K562 (cell line): ENCODE measurements at regions not wholly inside any gene's neighbourhood (a gene's known extent, or its start where the extent isn't known, plus 50 kb on each side); places are given as distances from the start of the nearest gene placed in this dataset.

Source experiments
- ATAC-seq: fragments of 200-7000 bp; cut with Tn5 transposase; 3 replicates; pipeline ENCODE4 v1.9.1; 2020; ENCODE audit warnings: moderate library complexity
- BruUV-seq: library from RNA; stranded (reverse); fragments of 400-500 nt; replicated peaks from 2 replicates; lab custom pipeline; 2021; lab: Mats Ljungman, UMichigan
- CTCF ChIA-PET: fragments of 300-600 bp; formaldehyde crosslinking; extraction: SDS; loops from one replicate; lab custom pipeline; 2021; ENCODE audit warnings: low intra/inter-chr PET ratio; lab: Yijun Ruan, JAX
- POLR2A ChIA-PET: fragments of 300-600, 350-650 bp; sonication (Branson Sonifier 250); formaldehyde crosslinking; extraction: SDS; loops from one replicate; lab custom pipeline; 2021; ENCODE audit warnings: antibody characterized with exemption, inconsistent platforms; lab: Yijun Ruan, JAX
- DNase-seq, 4 experiments: peaks; one replicate each; pipeline versions ENCODE4 v3.0.0 to v3.0.0-alpha.2; 2011 to 2018; ENCODE audit warnings: low spot score in 3 of 4, mixed read lengths in 3 of 4; ENCODE audit errors: extremely low read depth in 1 of 4
- FAIRE-seq: peaks from 2 replicates; lab custom pipeline; 2011; peaks lifted over from hg19 to GRCh38; lab: Jason Lieb, UNC
- H2AFZ ChIP-seq: 2 replicates; pipeline ENCODE4 v1.6.0; 2011; ENCODE audit warnings: low read depth, low read length, control low read depth, inconsistent platforms
- H3K27ac ChIP-seq: fragments of 200-600 bp; 3 replicates; pipeline ENCODE4 v1.8.0; 2011; ENCODE audit warnings: low read depth, mild to moderate bottlenecking, control low read depth, inconsistent platforms, low read length, moderate library complexity, mixed read lengths; ENCODE audit errors: extremely low read depth
- H3K27me3 ChIP-seq, 2 experiments: fragments of 300-600 bp in 1 of 2; 2 replicates in 1 of 2; 3 replicates in 1 of 2; pipeline versions ENCODE4 v1.6.0 to v1.8.0; 2011; ENCODE audit warnings: inconsistent platforms in 2 of 2, low read length in 2 of 2, mild to moderate bottlenecking in 1 of 2, mixed read lengths in 1 of 2, moderate library complexity in 1 of 2; ENCODE audit not compliant: control insufficient read depth in 2 of 2, insufficient read depth in 2 of 2
- H3K36me3 ChIP-seq: fragments of 300-600 bp; 3 replicates; pipeline ENCODE4 v1.8.0; 2011; ENCODE audit warnings: mild to moderate bottlenecking, low read length, inconsistent platforms; ENCODE audit not compliant: control insufficient read depth, insufficient read depth
- H3K4me1 ChIP-seq, 2 experiments: fragments of 200-600 bp in 1 of 2; replicated peaks in 1 of 2; 2 replicates in 1 of 2; 3 replicates in 1 of 2; pipeline versions ENCODE4 v1.5.1 to v1.8.0; 2011; ENCODE audit warnings: inconsistent platforms in 2 of 2, low read length in 2 of 2, mild to moderate bottlenecking in 1 of 2, mixed read lengths in 1 of 2, moderate library complexity in 1 of 2; ENCODE audit not compliant: control insufficient read depth in 2 of 2, insufficient read depth in 2 of 2
- H3K4me2 ChIP-seq: 2 replicates; pipeline ENCODE4 v1.6.1; 2011; ENCODE audit warnings: low read length, control low read depth, inconsistent platforms, mixed read lengths; ENCODE audit not compliant: insufficient read depth
- H3K4me3 ChIP-seq: fragments of 200-600 bp; sonication (generic), shearing (Covaris generic); 2 replicates; pipeline ENCODE4 v1.5.1; 2016; ENCODE audit warnings: control low read depth, inconsistent platforms
- H3K79me2 ChIP-seq: fragments of 200-600 bp; 3 replicates; pipeline ENCODE4 v1.8.0; 2011; ENCODE audit warnings: low read length, inconsistent platforms; ENCODE audit not compliant: control insufficient read depth, insufficient read depth
- H3K9ac ChIP-seq, 2 experiments: 2 replicates each; pipeline versions ENCODE4 v1.6.0 to v1.6.1; 2011; ENCODE audit warnings: low read depth in 2 of 2, low read length in 2 of 2, control low read depth in 1 of 2, inconsistent platforms in 1 of 2, mild to moderate bottlenecking in 1 of 2, mixed read lengths in 1 of 2; ENCODE audit not compliant: insufficient read depth in 1 of 2
- H3K9me1 ChIP-seq: one replicate; pipeline ENCODE4 v1.6.0; 2011; ENCODE audit warnings: inconsistent platforms, mild to moderate bottlenecking, low read length, moderate library complexity; ENCODE audit not compliant: control insufficient read depth, insufficient read depth
- H3K9me3 ChIP-seq: replicated peaks from 2 replicates; pipeline ENCODE4 v1.5.1; 2011; ENCODE audit warnings: low read depth, low read length, inconsistent platforms; ENCODE audit not compliant: control insufficient read depth, insufficient read depth
- H4K20me1 ChIP-seq: replicated peaks from 2 replicates; pipeline ENCODE4 v1.6.1; 2011; ENCODE audit warnings: low read length, inconsistent platforms, mixed read lengths; ENCODE audit not compliant: control insufficient read depth, insufficient read depth
- CTBP1 ChIP-seq: fragments of 450-650 bp; IDR thresholded peaks from 2 replicates; pipeline ENCODE4 v1.6.1; 2016; ENCODE audit warnings: borderline replicate concordance
- MBD2 ChIP-seq: sonication (generic); IDR thresholded peaks from 2 replicates; pipeline ENCODE4 v1.6.1; 2016; ENCODE audit warnings: low read depth, borderline replicate concordance
- NFE2 ChIP-seq: IDR thresholded peaks from 2 replicates; pipeline ENCODE4 v1.6.1; 2014; ENCODE audit warnings: antibody characterized with exemption, low read depth
- STAT5A ChIP-seq: IDR thresholded peaks from 2 replicates; pipeline ENCODE4 v1.6.1; 2012; ENCODE audit warnings: low read length, inconsistent platforms, borderline replicate concordance
- TFAM ChIP-seq: fragments of 250-450 bp; sonication (Bioruptor Pico); conservative IDR thresholded peaks from 2 replicates; pipeline ENCODE4 v1.5.0; 2021; ENCODE audit warnings: mild to moderate bottlenecking, moderate library complexity
- ZNF311 ChIP-seq: fragments of 250-450 bp; sonication (Bioruptor Pico); IDR thresholded peaks from 2 replicates; pipeline ENCODE4 v1.4.0; 2020; ENCODE audit warnings: mild to moderate bottlenecking, moderate library complexity
- ZNF445 ChIP-seq: fragments of 250-450 bp; sonication (Bioruptor Pico); IDR thresholded peaks from 2 replicates; pipeline ENCODE4 v1.4.0; 2020; ENCODE audit warnings: low read depth, mild to moderate bottlenecking, moderate library complexity
- ZNF583 ChIP-seq: fragments of 250-450 bp; sonication (Bioruptor Pico); IDR thresholded peaks from 2 replicates; pipeline ENCODE4 v1.4.0; 2020
- ZZZ3 ChIP-seq: fragments of 450-650 bp; IDR thresholded peaks from 2 replicates; pipeline ENCODE4 v1.6.1; 2016; ENCODE audit warnings: antibody characterized with exemption, mild to moderate bottlenecking, moderate library complexity
- WGBS: fragments of 100-300 bp; shearing (Covaris generic); methylation state at CpG from one replicate; pipeline ENCODE4 v1.1.6; 2016; ENCODE audit warnings: low coverage, mixed read lengths; ENCODE audit not compliant: insufficient coverage; ENCODE audit errors: missing lambda C conversion rate; 5-methylcytosine and 5-hydroxymethylcytosine counted together
- in situ Hi-C: fragments of 300-500 bp; cut with MboI; formaldehyde crosslinking; loops from 4 replicates; pipeline ENCODE4 v1.15.0; 2018; ENCODE audit warnings: inconsistent platforms, mixed read lengths
- intact Hi-C: fragments of 100-400 bp; cut with micrococcal nuclease; formaldehyde crosslinking; loops from 2 replicates; pipeline ENCODE4 v1.14.2; 2022
- TF ChIP-seq, protein P1 (sequence below): fragments of 450-650 bp; IDR thresholded peaks from 2 replicates; pipeline ENCODE4 v1.6.1; 2017; ENCODE audit warnings: antibody characterized with exemption
- TF ChIP-seq, protein P2 (sequence below): fragments of 250-450 bp; sonication (Bioruptor Pico); IDR thresholded peaks from 2 replicates; pipeline ENCODE4 v1.8.0; 2021; ENCODE audit warnings: moderate library complexity, mild to moderate bottlenecking, inconsistent platforms
- TF ChIP-seq, protein P3 (sequence below): fragments of 250-450 bp; sonication (Bioruptor Pico); IDR thresholded peaks from 2 replicates; pipeline ENCODE4 v1.8.0; 2022; ENCODE audit warnings: inconsistent platforms

DNA sequence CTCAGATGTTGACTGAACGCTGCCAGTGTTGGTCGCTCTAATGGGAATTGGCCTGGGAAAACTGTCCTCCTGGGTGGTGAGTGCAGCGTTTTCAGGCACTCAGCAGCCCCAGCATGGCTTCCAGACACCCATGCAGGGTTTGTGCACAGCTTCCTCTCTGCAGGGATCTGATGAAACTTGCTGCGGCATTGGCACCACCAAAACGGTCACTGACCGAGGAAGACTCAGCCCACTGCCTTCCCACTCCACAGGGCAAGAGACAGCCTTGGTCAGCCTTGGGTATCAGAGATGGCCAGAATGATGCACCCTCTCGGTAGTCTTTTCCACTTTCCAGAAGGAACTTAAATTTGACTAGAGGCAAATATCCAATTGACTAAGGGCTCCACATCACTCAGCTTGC lies 398.9 kb downstream of the IRS2 start:
- no peak overlapping the region for H2AFZ ChIP-seq
- 5% methylated on average over 7 of the region's 7 CpGs for whole genome bisulfite sequencing
- ChIA-PET POLR2A (no interaction called here), CTCF (no interaction called here)
- no peaks in the 10 kb centered on the region for H4K20me1 ChIP-seq
- DNase-seq (no peak), FAIRE-seq (no peak), ATAC-seq (no peak)
- H3K9ac ChIP-seq, result no peak overlapping the region
- no peaks in the 10 kb centered on the region for H3K9me3 ChIP-seq
- TF ChIP-seq TFAM (CRISPR knock-in tag) (no peak), NFE2 (no peak), ZNF583 (no peak), CTBP1 (no peak), MBD2 (no peak), STAT5A (no peak), ZNF445 (CRISPR knock-in tag) (no peak), ZZZ3 (no peak), ZNF311 (CRISPR knock-in tag) (no peak)
- TF ChIP-seq, protein P1, sequence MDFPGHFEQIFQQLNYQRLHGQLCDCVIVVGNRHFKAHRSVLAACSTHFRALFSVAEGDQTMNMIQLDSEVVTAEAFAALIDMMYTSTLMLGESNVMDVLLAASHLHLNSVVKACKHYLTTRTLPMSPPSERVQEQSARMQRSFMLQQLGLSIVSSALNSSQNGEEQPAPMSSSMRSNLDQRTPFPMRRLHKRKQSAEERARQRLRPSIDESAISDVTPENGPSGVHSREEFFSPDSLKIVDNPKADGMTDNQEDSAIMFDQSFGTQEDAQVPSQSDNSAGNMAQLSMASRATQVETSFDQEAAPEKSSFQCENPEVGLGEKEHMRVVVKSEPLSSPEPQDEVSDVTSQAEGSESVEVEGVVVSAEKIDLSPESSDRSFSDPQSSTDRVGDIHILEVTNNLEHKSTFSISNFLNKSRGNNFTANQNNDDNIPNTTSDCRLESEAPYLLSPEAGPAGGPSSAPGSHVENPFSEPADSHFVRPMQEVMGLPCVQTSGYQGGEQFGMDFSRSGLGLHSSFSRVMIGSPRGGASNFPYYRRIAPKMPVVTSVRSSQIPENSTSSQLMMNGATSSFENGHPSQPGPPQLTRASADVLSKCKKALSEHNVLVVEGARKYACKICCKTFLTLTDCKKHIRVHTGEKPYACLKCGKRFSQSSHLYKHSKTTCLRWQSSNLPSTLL, result no peak
- TF ChIP-seq, protein P2, sequence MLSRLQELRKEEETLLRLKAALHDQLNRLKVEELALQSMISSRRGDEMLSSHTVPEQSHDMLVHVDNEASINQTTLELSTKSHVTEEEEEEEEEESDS (CRISPR knock-in tag), result no peak
- TF ChIP-seq, protein P3, sequence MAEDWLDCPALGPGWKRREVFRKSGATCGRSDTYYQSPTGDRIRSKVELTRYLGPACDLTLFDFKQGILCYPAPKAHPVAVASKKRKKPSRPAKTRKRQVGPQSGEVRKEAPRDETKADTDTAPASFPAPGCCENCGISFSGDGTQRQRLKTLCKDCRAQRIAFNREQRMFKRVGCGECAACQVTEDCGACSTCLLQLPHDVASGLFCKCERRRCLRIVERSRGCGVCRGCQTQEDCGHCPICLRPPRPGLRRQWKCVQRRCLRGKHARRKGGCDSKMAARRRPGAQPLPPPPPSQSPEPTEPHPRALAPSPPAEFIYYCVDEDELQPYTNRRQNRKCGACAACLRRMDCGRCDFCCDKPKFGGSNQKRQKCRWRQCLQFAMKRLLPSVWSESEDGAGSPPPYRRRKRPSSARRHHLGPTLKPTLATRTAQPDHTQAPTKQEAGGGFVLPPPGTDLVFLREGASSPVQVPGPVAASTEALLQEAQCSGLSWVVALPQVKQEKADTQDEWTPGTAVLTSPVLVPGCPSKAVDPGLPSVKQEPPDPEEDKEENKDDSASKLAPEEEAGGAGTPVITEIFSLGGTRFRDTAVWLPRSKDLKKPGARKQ, result no peak
- intact Hi-C loops, result no loop called here
- no peak overlapping the region for H3K27ac ChIP-seq
- in situ Hi-C loops, result no loop called here
- no peaks in the 10 kb centered on the region for H3K9me1 ChIP-seq
- no peaks in the 10 kb centered on the region for H3K4me1 ChIP-seq
- H3K79me2 ChIP-seq, result no peaks in the 10 kb centered on the region
- no TSS peak for BruUV-seq
- H3K27me3 ChIP-seq, result no peaks in the 10 kb centered on the region
- H3K4me3 ChIP-seq, result no peak overlapping the region
- no peaks in the 10 kb centered on the region for H3K36me3 ChIP-seq
- no peak overlapping the region for H3K4me2 ChIP-seq
